GM18870 (cell line): ENCODE measurements at regions not wholly inside any gene's neighbourhood (a gene's known extent, or its start where the extent isn't known, plus 50 kb on each side); places are given as distances from the start of the nearest gene placed in this dataset.
A peak's percentile ranks its signal among the peaks of the same experiment; 100 is the strongest.
"Not testable (repeated sequence)": the region's sequence is repeated elsewhere in the genome, so short reads cannot be mapped to it uniquely, and the experiment has no call there.

Experiments
- ATAC-seq: cut with Tn5 transposase; IDR thresholded peaks from one replicate; pipeline ENCODE4 v1.9.1; 2021; ENCODE audit warnings: moderate library complexity; ENCODE audit not compliant: unreplicated experiment

- ATAC-seq = not testable (repeated sequence)
Measured at GRCh38 chr9:41019858-41020562, 108.5 kb downstream of the FOXD4L6 start.

- not testable (repeated sequence) for ATAC-seq
Measured at GRCh38 chr9:41018948-41019347, 109.5 kb downstream of the FOXD4L6 start.

- ATAC-seq = not testable (repeated sequence)
Measured at GRCh38 chr9:41016699-41017098, 111.8 kb downstream of the FOXD4L6 start.

GRCh38 chr9:40999952-41000700 lies 128.4 kb downstream of the FOXD4L6 start:
- ATAC-seq = not testable (repeated sequence)

GRCh38 chr9:40995490-40995889 lies 133.0 kb downstream of the FOXD4L6 start:
- ATAC-seq = not testable (repeated sequence)

GRCh38 chr9:40993842-40994241 lies 134.6 kb downstream of the FOXD4L6 start:
- not testable (repeated sequence) for ATAC-seq

GRCh38 chr9:40993375-40993774 lies 135.1 kb downstream of the FOXD4L6 start:
- not testable (repeated sequence) for ATAC-seq

- peak; percentile 20 for ATAC-seq
Measured at GRCh38 chr9:40992472-40992821, 136.0 kb downstream of the FOXD4L6 start.

GRCh38 chr9:40991741-40992471 lies 136.6 kb downstream of the FOXD4L6 start:
- ATAC-seq = peak; percentile 99

GRCh38 chr9:40991100-40991740 lies 137.3 kb downstream of the FOXD4L6 start:
- not testable (repeated sequence) for ATAC-seq

- ATAC-seq = not testable (repeated sequence)
Measured at GRCh38 chr9:40986332-40986731, 142.1 kb downstream of the FOXD4L6 start.

GRCh38 chr9:40975351-40975750 lies 153.1 kb downstream of the FOXD4L6 start:
- ATAC-seq = not testable (repeated sequence)

GRCh38 chr9:40974912-40975311 lies 153.6 kb downstream of the FOXD4L6 start:
- ATAC-seq = not testable (repeated sequence)

- not testable (repeated sequence) for ATAC-seq
Measured at GRCh38 chr9:40971773-40972172, 156.7 kb downstream of the FOXD4L6 start.

GRCh38 chr9:40970340-40970739 lies 158.1 kb downstream of the FOXD4L6 start:
- ATAC-seq = not testable (repeated sequence)

- not testable (repeated sequence) for ATAC-seq
Measured at GRCh38 chr9:40962461-40962860, 166.0 kb downstream of the FOXD4L6 start.

GRCh38 chr9:40951876-40952494 lies 176.5 kb downstream of the FOXD4L6 start:
- ATAC-seq = not testable (repeated sequence)

GRCh38 chr9:40946228-40946627 lies 182.3 kb downstream of the FOXD4L6 start:
- ATAC-seq = not testable (repeated sequence)

- ATAC-seq = not testable (repeated sequence)
Measured at GRCh38 chr9:40942730-40943129, 185.8 kb downstream of the FOXD4L6 start.

- not testable (repeated sequence) for ATAC-seq
Measured at GRCh38 chr9:40939888-40940209, 188.6 kb downstream of the FOXD4L6 start.
